Adrenal gland (tissue), 5 donors: ENCODE measurements at regions not wholly inside any gene's neighbourhood (a gene's known extent, or its start where the extent isn't known, plus 50 kb on each side); places are given as distances from the start of the nearest gene placed in this dataset.

Experiments
- CTCF ChIP-seq, 6 experiments: fragments of 450-650 bp in 4 of 6; fragments of 200-600 bp in 2 of 6; sonication (generic) in 1 of 6; IDR thresholded peaks; 1 replicate in 5 of 6; 2 replicates in 1 of 6; pipeline versions ENCODE4 v1.5.1 to v1.8.0; 2016 to 2021; ENCODE audit warnings: antibody characterized with exemption in 6 of 6, mild to moderate bottlenecking in 2 of 6, moderate library complexity in 1 of 6
- POLR2A ChIP-seq, 2 donors: fragments of 450-650 bp; IDR thresholded peaks; one replicate each; pipeline ENCODE4 v1.6.1; 2017; ENCODE audit warnings: antibody characterized with exemption in 2 of 2, mild to moderate bottlenecking in 2 of 2, moderate library complexity in 1 of 2
- donor health status: DM: no; HTN: no; CAD: no.

- TF ChIP-seq CTCF (IDR thresholded peaks at IDR 0.05) = no peak
- no peak for TF ChIP-seq POLR2A (IDR thresholded peaks at IDR 0.05)
These were observed 263.4 kb downstream of the UTRN start for GRCh38 chr6:144548536-144548935.
